ENCODE measurements at regions not wholly inside any gene's neighbourhood (a gene's known extent, or its start where the extent isn't known, plus 50 kb on each side); places are given as distances from the start of the nearest gene placed in this dataset.

- Histone ChIP-seq H3K36me3 (ENCODE audit: control insufficient read depth, insufficient read depth, low read length) (no peaks in the 10 kb centered on the region), H3K27ac (ENCODE audit: insufficient read depth, low read length) (no peak overlapping the region), H3K4me3 (replicated peaks in 1 of 4; ENCODE audit: control extremely low read depth in 1 of 4, insufficient read depth in 1 of 4, low read depth in 3 of 4, low read length in 4 of 4) (no peak overlapping the region), H2AFZ (ENCODE audit: low read length) (no peak overlapping the region), H3K4me2 (ENCODE audit: extremely low read depth, insufficient read depth, low read length) (no peak overlapping the region), H3K79me2 (ENCODE audit: control insufficient read depth, insufficient read depth, low read length) (no peaks in the 10 kb centered on the region), H3K9ac (ENCODE audit: insufficient read depth, low read length) (no peak overlapping the region), H3K9me3 (ENCODE audit: control insufficient read depth, insufficient read depth, low read depth, low read length) (no peaks in the 10 kb centered on the region), H3K27me3 (ENCODE audit: control insufficient read depth, insufficient read depth, low read length) (no peaks in the 10 kb centered on the region), H3K4me1 (ENCODE audit: control insufficient read depth, extremely low read depth, insufficient read depth, low read length) (no peaks in the 10 kb centered on the region), H4K20me1 (ENCODE audit: control insufficient read depth, extremely low read depth, insufficient read depth, low read length) (no peaks in the 10 kb centered on the region)
- no peak for DNase-seq (ENCODE audit: low read depth in 2 of 2)
- TF ChIP-seq CTCF (conservative IDR thresholded peaks at IDR 0.05 in 1 of 2, IDR thresholded peaks at IDR 0.05 in 1 of 2; ENCODE audit: low read depth in 1 of 2, low read length in 2 of 2) (no peak), EZH2 (IDR thresholded peaks at IDR 0.05; ENCODE audit: low read length, missing control alignments) (no peak)
Measured at GRCh38 chr22:35206889-35207288, 50.4 kb upstream of the HMGXB4 start.

Measured in fibroblast of lung (primary cell).